ENCODE measurements at regions not wholly inside any gene's neighbourhood (a gene's known extent, or its start where the extent isn't known, plus 50 kb on each side); places are given as distances from the start of the nearest gene placed in this dataset.

- TF ChIP-seq HDGF (IDR thresholded peaks at IDR 0.05) (no peak), REST (IDR thresholded peaks at IDR 0.05; ENCODE audit: low read depth, low read length) (no peak), KAT2A (conservative IDR thresholded peaks at IDR 0.05; ENCODE audit: control insufficient read depth, low read depth, low read length) (no peak), EGR1 (IDR thresholded peaks at IDR 0.05; ENCODE audit: borderline replicate concordance in 1 of 2, low read depth in 2 of 2, low read length in 2 of 2) (no peak), STAT1 (conservative IDR thresholded peaks at IDR 0.05) (no peak), ZNF592 (IDR thresholded peaks at IDR 0.05) (no peak), PBX3 (IDR thresholded peaks at IDR 0.05; ENCODE audit: insufficient replicate concordance, low read depth, low read length) (no peak), ZNF384 (IDR thresholded peaks at IDR 0.05; ENCODE audit: borderline replicate concordance, low read depth, low read length) (no peak)
Observed at GRCh38 chr2:49811502-49811901, 657.2 kb upstream of the FSHR start (continued).
